ENCODE measurements at regions not wholly inside any gene's neighbourhood (a gene's known extent, or its start where the extent isn't known, plus 50 kb on each side); places are given as distances from the start of the nearest gene placed in this dataset.

- TF ChIP-seq, protein P1, sequence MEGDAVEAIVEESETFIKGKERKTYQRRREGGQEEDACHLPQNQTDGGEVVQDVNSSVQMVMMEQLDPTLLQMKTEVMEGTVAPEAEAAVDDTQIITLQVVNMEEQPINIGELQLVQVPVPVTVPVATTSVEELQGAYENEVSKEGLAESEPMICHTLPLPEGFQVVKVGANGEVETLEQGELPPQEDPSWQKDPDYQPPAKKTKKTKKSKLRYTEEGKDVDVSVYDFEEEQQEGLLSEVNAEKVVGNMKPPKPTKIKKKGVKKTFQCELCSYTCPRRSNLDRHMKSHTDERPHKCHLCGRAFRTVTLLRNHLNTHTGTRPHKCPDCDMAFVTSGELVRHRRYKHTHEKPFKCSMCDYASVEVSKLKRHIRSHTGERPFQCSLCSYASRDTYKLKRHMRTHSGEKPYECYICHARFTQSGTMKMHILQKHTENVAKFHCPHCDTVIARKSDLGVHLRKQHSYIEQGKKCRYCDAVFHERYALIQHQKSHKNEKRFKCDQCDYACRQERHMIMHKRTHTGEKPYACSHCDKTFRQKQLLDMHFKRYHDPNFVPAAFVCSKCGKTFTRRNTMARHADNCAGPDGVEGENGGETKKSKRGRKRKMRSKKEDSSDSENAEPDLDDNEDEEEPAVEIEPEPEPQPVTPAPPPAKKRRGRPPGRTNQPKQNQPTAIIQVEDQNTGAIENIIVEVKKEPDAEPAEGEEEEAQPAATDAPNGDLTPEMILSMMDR (IDR thresholded peaks at IDR 0.05), result no peak
- TF ChIP-seq ZFX (IDR thresholded peaks at IDR 0.05; ENCODE audit: borderline replicate concordance), result no peak
These were observed 134.8 kb downstream of the CUL2 start for GRCh38 chr10:34955391-34955790.

Data from 22Rv1 (cell line).